IPS-NIHi7 (cell line): ENCODE measurements at regions not wholly inside any gene's neighbourhood (a gene's known extent, or its start where the extent isn't known, plus 50 kb on each side); places are given as distances from the start of the nearest gene placed in this dataset.

Source experiments
- DNase-seq: peaks from one replicate; pipeline ENCODE4 v3.0.0; 2012; ENCODE audit warnings: mixed read lengths; ENCODE audit errors: extremely low spot score

DNA sequence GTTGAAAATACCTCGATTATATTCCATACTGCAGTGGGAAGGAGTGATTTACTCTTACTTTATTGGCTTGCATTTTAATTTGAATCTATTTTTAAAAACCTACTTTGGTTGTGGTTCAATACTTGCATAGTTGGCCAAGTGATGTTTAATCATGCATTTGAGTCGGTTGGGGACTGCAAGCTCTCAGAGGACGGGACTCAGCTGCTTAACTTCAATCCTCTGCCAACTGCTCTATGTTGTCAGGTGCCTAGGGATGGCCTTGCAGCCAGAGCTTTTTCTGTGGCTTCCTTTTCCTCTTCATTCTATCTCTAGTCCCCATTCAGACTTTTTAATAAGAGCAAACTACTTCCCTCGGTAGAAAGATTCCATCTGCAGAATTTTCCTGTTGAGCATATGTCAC lies 53.4 kb upstream of the KRR1 start:
- no peak for DNase-seq

DNA sequence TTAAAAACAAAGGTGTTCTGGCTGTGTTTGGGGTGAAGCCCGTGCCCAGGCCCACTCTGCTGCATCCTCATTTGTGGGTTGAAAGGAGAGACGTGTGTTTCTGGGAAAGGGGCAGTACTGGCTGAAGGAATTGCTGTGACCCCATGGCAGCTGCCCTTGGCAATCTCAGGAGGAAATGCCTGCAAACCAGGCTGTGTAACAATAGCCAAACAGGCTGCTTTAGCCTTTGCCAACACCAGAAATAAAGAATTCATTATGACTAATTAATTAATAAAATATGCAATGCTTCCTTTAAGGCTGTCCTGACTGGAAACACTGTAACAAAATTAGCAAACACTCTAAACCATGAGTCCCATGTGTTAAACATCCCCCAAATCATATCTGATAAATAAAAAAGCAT lies 53.0 kb upstream of the KRR1 start:
- DNase-seq = no peak

DNA sequence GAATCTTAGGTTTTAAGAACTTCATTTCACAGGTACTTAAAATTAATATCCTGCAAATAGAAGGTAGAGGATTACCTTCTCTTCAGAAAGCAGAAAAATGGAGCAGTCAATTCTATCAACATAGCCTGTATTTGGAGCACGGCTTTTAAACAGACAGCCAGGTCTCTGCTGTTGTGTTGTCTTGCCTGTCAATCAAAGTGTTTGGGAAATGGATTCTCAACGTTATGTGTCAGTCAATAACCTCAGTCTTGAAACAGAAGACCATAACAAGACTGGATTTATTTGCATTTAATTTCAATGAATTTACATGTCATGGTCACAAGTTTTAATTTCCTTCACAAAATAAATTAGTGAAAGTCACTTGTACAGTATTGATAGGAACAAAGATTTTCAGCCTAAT lies 51.9 kb upstream of the KRR1 start:
- DNase-seq = no peak

DNA sequence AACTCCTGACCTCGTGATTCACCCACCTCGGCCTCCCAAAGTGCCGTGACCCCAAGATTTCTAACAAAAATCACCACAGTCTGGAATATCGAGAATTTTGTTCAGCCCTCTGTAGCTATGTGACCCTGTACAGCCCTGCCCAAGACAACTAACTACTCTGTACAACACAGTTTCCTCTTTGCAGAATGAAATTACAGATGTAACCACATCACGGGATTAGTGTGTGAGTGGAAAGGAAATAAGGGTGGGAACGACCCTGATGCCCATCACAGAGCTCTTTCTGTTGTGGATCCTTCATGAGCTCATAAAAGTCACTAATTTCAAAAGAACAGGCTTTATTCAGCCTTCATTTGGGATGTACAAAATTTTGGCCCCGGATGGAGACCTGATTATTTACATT lies 50.5 kb upstream of the KRR1 start:
- no peak for DNase-seq
